Activated CD4-positive, alpha-beta T cell treated with anti-CD3 and anti-CD28 coated beads, Interleukin-2, amount 50 U/mL, for 16 hours (primary cell): ENCODE measurements at regions not wholly inside any gene's neighbourhood (a gene's known extent, or its start where the extent isn't known, plus 50 kb on each side); places are given as distances from the start of the nearest gene placed in this dataset.
A peak's percentile ranks its signal among the peaks of the same experiment; 100 is the strongest.
"Not testable (repeated sequence)": the region's sequence is repeated elsewhere in the genome, so short reads cannot be mapped to it uniquely, and the experiment has no call there.

ENCODE experiments used
- DNase-seq: peaks from one replicate; pipeline ENCODE4 v3.0.0-alpha.2; 2020

- no peak for DNase-seq
Observed at GRCh38 chr3:103203441-103203840, 768.6 kb downstream of the ZPLD1 start.

- no peak for DNase-seq
Observed at GRCh38 chr3:103210583-103210982, 775.8 kb downstream of the ZPLD1 start.

- DNase-seq, result peak; percentile 12
Observed at GRCh38 chr3:103218146-103218545, 783.3 kb downstream of the ZPLD1 start.

GRCh38 chr3:103218793-103219192, 784.0 kb downstream of the ZPLD1 start:
- DNase-seq, result no peak

- no peak for DNase-seq
Observed at GRCh38 chr3:103227651-103228050, 792.8 kb downstream of the ZPLD1 start.

- DNase-seq, result no peak
Observed at GRCh38 chr3:103247459-103247858, 812.6 kb downstream of the ZPLD1 start.

- DNase-seq, result not testable (repeated sequence)
Observed at GRCh38 chr3:103254827-103255226, 820.0 kb downstream of the ZPLD1 start.

GRCh38 chr3:103269287-103269686, 834.5 kb downstream of the ZPLD1 start:
- DNase-seq, result no peak

GRCh38 chr3:103271575-103271974, 836.8 kb downstream of the ZPLD1 start:
- DNase-seq, result no peak

- no peak for DNase-seq
Observed at GRCh38 chr3:103295974-103296570, 861.3 kb downstream of the ZPLD1 start.

- DNase-seq, result not testable (repeated sequence)
Observed at GRCh38 chr3:103297502-103297901, 862.7 kb downstream of the ZPLD1 start.

GRCh38 chr3:103306104-103306503, 871.3 kb downstream of the ZPLD1 start:
- no peak for DNase-seq

- DNase-seq, result no peak
Observed at GRCh38 chr3:103308921-103309320, 874.1 kb downstream of the ZPLD1 start.

- no peak for DNase-seq
Observed at GRCh38 chr3:103319912-103320311, 885.1 kb downstream of the ZPLD1 start.

GRCh38 chr3:103337179-103337845, 902.5 kb downstream of the ZPLD1 start:
- DNase-seq, result no peak

- no peak for DNase-seq
Observed at GRCh38 chr3:103341078-103341606, 906.3 kb downstream of the ZPLD1 start.

- no peak for DNase-seq
Observed at GRCh38 chr3:103342205-103342731, 907.5 kb downstream of the ZPLD1 start.

- no peak for DNase-seq
Observed at GRCh38 chr3:103349760-103350159, 914.9 kb downstream of the ZPLD1 start.

GRCh38 chr3:103365467-103365866, 930.7 kb downstream of the ZPLD1 start:
- no peak for DNase-seq

- no peak for DNase-seq
Observed at GRCh38 chr3:103367481-103367880, 932.7 kb downstream of the ZPLD1 start.

- no peak for DNase-seq
Observed at GRCh38 chr3:103371411-103371810, 936.6 kb downstream of the ZPLD1 start.

GRCh38 chr3:103372031-103372430, 937.2 kb downstream of the ZPLD1 start:
- DNase-seq, result no peak

- DNase-seq, result no peak
Observed at GRCh38 chr3:103380391-103380790, 945.6 kb downstream of the ZPLD1 start.
